ENCODE measurements at regions not wholly inside any gene's neighbourhood (a gene's known extent, or its start where the extent isn't known, plus 50 kb on each side); places are given as distances from the start of the nearest gene placed in this dataset.

GRCh38 chr12:44930972-44931600, 55.0 kb upstream of the NELL2 start:
- H3K9me3 ChIP-seq = no peaks in the 10 kb centered on the region
- WGBS, 2 donors = 30 to 42% methylated on average over 4 of the region's 4 CpGs
- TF ChIP-seq POLR2A (IDR thresholded peaks at IDR 0.05) (no peak), CTCF (IDR thresholded peaks at IDR 0.05) (peak in 3 of 4 experiments; percentile 18 to 50 (median 39))
- H3K36me3 ChIP-seq = no peaks in the 10 kb centered on the region
- no peaks in the 10 kb centered on the region for H3K4me1 ChIP-seq
- no peaks in the 10 kb centered on the region for H3K27me3 ChIP-seq
- H3K27ac ChIP-seq = no peak overlapping the region
- intact Hi-C loops (cut with DNase I) = loop anchor here (2.0 kb wide), 1 partner anchor 916 kb away; no protein-coding TSS in a partner anchor
- DNase-seq = no peak
- no peak overlapping the region for H3K4me3 ChIP-seq

- TF ChIP-seq POLR2A (IDR thresholded peaks at IDR 0.05) (no peak), EP300 (IDR thresholded peaks at IDR 0.05) (no peak)
- Histone ChIP-seq H3K27ac (no peak overlapping the region), H3K27me3 (no peaks in the 10 kb centered on the region), H3K4me3 (no peak overlapping the region), H3K36me3 (no peaks in the 10 kb centered on the region), H3K4me1 (no peaks in the 10 kb centered on the region), H3K9me3 (no peaks in the 10 kb centered on the region)
- intact Hi-C loops (cut with DNase I) = no loop called here
- no peak for DNase-seq
- 69 to 73% methylated on average over 3 of the region's 3 CpGs for WGBS, 2 donors
Measured at GRCh38 chr12:44929236-44929885, 53.2 kb upstream of the NELL2 start.
